ENCODE measurements at regions not wholly inside any gene's neighbourhood (a gene's known extent, or its start where the extent isn't known, plus 50 kb on each side); places are given as distances from the start of the nearest gene placed in this dataset.
A peak's percentile ranks its signal among the peaks of the same experiment; 100 is the strongest.

- Histone ChIP-seq H3K27me3 (ENCODE audit: insufficient read depth, low read depth) (no peaks in the 10 kb centered on the region), H4K20me1 (ENCODE audit: insufficient read depth) (no peaks in the 10 kb centered on the region), H3K4me1 (ENCODE audit: low read depth, poor library complexity, severe bottlenecking) (peaks cover 65% of the 10 kb centered on the region), H3K27ac (peak overlapping the region; percentile 73; the same call in 1 of the 2 replicates), H3K9ac (no peak overlapping the region), H3K4me2 (peak overlapping the region; percentile 75; the same call in 1 of the 2 replicates), H3K4me3 (IDR thresholded peaks at IDR 0.05; ENCODE audit: insufficient read depth, low read depth, low read length) (no peak overlapping the region), H3K79me2 (ENCODE audit: insufficient read depth, low read depth) (no peaks in the 10 kb centered on the region), H3K36me3 (ENCODE audit: insufficient read depth) (no peaks in the 10 kb centered on the region), H2AFZ (ENCODE audit: low read depth) (peak overlapping the region; percentile 27; the same call in 1 of the 2 replicates)
- TF ChIP-seq, protein P1, sequence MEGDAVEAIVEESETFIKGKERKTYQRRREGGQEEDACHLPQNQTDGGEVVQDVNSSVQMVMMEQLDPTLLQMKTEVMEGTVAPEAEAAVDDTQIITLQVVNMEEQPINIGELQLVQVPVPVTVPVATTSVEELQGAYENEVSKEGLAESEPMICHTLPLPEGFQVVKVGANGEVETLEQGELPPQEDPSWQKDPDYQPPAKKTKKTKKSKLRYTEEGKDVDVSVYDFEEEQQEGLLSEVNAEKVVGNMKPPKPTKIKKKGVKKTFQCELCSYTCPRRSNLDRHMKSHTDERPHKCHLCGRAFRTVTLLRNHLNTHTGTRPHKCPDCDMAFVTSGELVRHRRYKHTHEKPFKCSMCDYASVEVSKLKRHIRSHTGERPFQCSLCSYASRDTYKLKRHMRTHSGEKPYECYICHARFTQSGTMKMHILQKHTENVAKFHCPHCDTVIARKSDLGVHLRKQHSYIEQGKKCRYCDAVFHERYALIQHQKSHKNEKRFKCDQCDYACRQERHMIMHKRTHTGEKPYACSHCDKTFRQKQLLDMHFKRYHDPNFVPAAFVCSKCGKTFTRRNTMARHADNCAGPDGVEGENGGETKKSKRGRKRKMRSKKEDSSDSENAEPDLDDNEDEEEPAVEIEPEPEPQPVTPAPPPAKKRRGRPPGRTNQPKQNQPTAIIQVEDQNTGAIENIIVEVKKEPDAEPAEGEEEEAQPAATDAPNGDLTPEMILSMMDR (conservative IDR thresholded peaks at IDR 0.05; ENCODE audit: low read depth, low read length) = no peak
These were observed 424.8 kb upstream of the FZD8 start for GRCh38 chr10:36066850-36067249.

- TF ChIP-seq, protein P1 (conservative IDR thresholded peaks at IDR 0.05; ENCODE audit: low read depth, low read length) = no peak
- no peaks in the 10 kb centered on the region for H3K79me2 ChIP-seq (ENCODE audit: insufficient read depth, low read depth)
- no peak overlapping the region for H3K4me3 ChIP-seq (IDR thresholded peaks at IDR 0.05; ENCODE audit: insufficient read depth, low read depth, low read length)
- no peaks in the 10 kb centered on the region for H4K20me1 ChIP-seq (ENCODE audit: insufficient read depth)
- no peak overlapping the region for H2AFZ ChIP-seq (ENCODE audit: low read depth)
- H3K36me3 ChIP-seq (ENCODE audit: insufficient read depth) = no peaks in the 10 kb centered on the region
- no peak overlapping the region for H3K9ac ChIP-seq
- H3K27me3 ChIP-seq (ENCODE audit: insufficient read depth, low read depth) = no peaks in the 10 kb centered on the region
- peaks cover 58% of the 10 kb centered on the region for H3K4me1 ChIP-seq (ENCODE audit: low read depth, poor library complexity, severe bottlenecking)
- no peak overlapping the region for H3K27ac ChIP-seq
- no peak overlapping the region for H3K4me2 ChIP-seq
These were observed 424.0 kb upstream of the FZD8 start for GRCh38 chr10:36066102-36066501.

GRCh38 chr10:36063396-36063795 lies 421.3 kb upstream of the FZD8 start:
- TF ChIP-seq, protein P1 (conservative IDR thresholded peaks at IDR 0.05; ENCODE audit: low read depth, low read length) = no peak
- Histone ChIP-seq H2AFZ (ENCODE audit: low read depth) (no peak overlapping the region), H3K4me2 (no peak overlapping the region), H3K36me3 (ENCODE audit: insufficient read depth) (no peaks in the 10 kb centered on the region), H3K27ac (no peak overlapping the region), H3K27me3 (ENCODE audit: insufficient read depth, low read depth) (no peaks in the 10 kb centered on the region), H4K20me1 (ENCODE audit: insufficient read depth) (no peaks in the 10 kb centered on the region), H3K4me1 (ENCODE audit: low read depth, poor library complexity, severe bottlenecking) (peaks cover 31% of the 10 kb centered on the region), H3K9ac (no peak overlapping the region), H3K4me3 (IDR thresholded peaks at IDR 0.05; ENCODE audit: insufficient read depth, low read depth, low read length) (no peak overlapping the region), H3K79me2 (ENCODE audit: insufficient read depth, low read depth) (no peaks in the 10 kb centered on the region)

DNA sequence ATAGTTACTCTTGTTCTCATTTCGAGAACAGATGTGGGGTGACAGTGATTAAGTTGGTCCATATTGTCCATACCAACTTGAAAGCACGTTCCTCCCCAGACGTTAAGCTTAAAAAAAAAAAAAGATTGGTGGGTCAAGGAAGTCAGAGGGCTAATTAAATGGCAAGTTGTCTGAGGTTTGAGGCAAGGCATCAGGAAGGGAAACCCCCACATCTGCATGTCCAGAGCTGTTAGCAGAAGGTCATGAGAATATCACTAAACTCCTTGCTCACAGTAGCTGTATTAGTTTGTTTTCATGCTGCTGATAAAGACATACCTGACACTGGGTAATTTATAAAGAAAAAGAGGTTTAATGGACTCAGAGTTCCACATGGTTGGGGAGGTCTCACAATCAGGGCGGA lies 415.6 kb upstream of the FZD8 start:
- H3K9ac ChIP-seq = no peak overlapping the region
- H3K4me1 ChIP-seq (ENCODE audit: low read depth, poor library complexity, severe bottlenecking) = no peaks in the 10 kb centered on the region
- H3K36me3 ChIP-seq (ENCODE audit: insufficient read depth) = no peaks in the 10 kb centered on the region
- H3K27ac ChIP-seq = no peak overlapping the region
- H3K27me3 ChIP-seq (ENCODE audit: insufficient read depth, low read depth) = no peaks in the 10 kb centered on the region
- no peak overlapping the region for H2AFZ ChIP-seq (ENCODE audit: low read depth)
- TF ChIP-seq, protein P1 (conservative IDR thresholded peaks at IDR 0.05; ENCODE audit: low read depth, low read length) = no peak
- H3K79me2 ChIP-seq (ENCODE audit: insufficient read depth, low read depth) = no peaks in the 10 kb centered on the region
- H4K20me1 ChIP-seq (ENCODE audit: insufficient read depth) = no peaks in the 10 kb centered on the region
- no peak overlapping the region for H3K4me2 ChIP-seq
- no peak overlapping the region for H3K4me3 ChIP-seq (IDR thresholded peaks at IDR 0.05; ENCODE audit: insufficient read depth, low read depth, low read length)

All from KMS-11 (cell line).